ENCODE measurements at regions not wholly inside any gene's neighbourhood (a gene's known extent, or its start where the extent isn't known, plus 50 kb on each side); places are given as distances from the start of the nearest gene placed in this dataset.

DNA sequence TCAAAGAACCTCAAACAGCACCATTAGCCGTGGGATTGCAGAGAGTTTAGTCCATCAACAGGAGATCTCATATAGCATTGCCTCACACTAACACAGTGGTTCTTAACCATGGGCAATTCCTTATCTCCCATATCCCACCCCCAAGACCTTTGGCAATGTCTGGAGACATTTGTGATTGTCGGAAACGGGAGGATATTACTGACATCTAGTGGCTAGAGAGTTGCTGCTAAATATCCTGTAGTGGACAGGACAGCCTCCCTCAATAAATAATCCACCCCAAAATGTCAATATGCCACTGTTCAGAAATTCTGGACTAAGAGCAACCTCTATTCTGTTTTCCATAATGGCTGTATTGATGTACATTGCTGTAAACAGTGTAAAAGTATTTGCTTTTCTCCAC, 210.1 kb upstream of the CCN2 start:
- no peak overlapping the region for H3K4me3 ChIP-seq (ENCODE audit: low read depth, poor library complexity, severe bottlenecking)
- DNase-seq (ENCODE audit: low spot score in 2 of 2) = no peak
- WGBS, 2 donors = 62 to 64% methylated on average over 3 of the region's 3 CpGs
- intact Hi-C loops (cut with DNase I; ENCODE audit: low total_unique reads) = no loop called here
- TF ChIP-seq POLR2A (IDR thresholded peaks at IDR 0.05) = no peak

DNA sequence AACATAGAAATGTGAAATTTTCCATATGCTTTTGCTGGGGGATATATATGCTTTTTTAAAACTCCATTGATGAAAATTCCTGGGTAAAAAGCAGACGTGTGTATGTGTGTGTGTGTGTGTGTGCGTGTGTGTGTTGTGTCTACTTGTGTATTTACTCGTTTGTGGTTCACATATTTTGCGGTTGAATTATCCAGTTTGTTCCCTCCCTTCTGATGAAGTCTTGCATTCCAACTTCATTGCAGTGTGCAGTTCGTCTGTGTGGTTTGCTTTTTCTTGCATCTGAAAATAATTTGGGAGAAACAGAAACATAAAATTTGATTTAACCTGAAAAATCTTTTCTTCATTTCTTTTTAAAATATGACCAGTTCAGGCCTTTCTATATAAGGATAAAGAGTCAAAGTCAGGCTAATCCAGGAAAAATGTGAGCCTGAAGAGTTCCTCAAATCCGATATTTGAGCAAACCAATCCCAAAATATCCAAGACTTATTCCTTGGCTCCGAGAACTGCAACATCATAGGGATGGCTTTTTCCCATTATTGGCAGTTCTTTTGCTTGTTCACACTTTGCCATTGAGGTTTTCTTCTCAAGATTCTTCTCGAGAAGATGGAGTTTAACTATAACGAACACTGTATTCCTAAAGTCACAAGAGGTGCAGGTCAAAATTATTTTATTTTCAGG, 202.2 kb upstream of the CCN2 start:
- DNase-seq (ENCODE audit: low spot score in 2 of 2) = no peak
- 54 to 61% methylated on average over 9 of the region's 9 CpGs for WGBS, 2 donors
- TF ChIP-seq CTCF (IDR thresholded peaks at IDR 0.05) = no peak
- no peak for TF ChIP-seq POLR2A (IDR thresholded peaks at IDR 0.05)
- no peak overlapping the region for H3K4me3 ChIP-seq (ENCODE audit: low read depth, poor library complexity, severe bottlenecking)
- intact Hi-C loops (cut with DNase I; ENCODE audit: low total_unique reads) = no loop called here

DNA sequence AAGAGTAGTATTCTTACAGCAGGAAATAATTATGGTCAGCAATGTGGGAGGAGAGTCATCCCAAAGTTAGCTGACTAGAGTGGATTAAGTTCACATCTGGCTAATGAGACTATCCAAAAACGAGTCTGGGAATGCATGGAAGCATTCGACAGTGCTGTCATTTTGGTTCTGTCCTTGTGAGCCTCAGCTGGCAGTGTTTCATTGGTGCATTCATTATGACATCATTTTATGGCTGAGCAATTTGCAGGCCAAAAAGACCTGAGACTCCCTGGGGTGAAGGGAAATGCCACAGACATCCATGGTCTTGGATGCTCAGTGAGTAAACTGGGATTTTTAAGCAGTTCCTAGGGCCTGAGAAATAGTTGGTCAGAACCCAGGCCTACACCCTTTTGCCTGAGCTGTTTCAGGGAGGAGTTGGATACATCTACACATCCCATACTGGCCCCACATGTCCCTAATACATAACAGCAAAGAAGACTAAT, 196.4 kb upstream of the CCN2 start:
- H3K4me3 ChIP-seq (ENCODE audit: low read depth, poor library complexity, severe bottlenecking) = no peak overlapping the region
- no peak for TF ChIP-seq CTCF (IDR thresholded peaks at IDR 0.05)
- no peak for TF ChIP-seq POLR2A (IDR thresholded peaks at IDR 0.05)
- WGBS, 2 donors = 55 to 61% methylated on average over 2 of the region's 2 CpGs
- DNase-seq (ENCODE audit: low spot score in 2 of 2) = no peak
- intact Hi-C loops (cut with DNase I; ENCODE audit: low total_unique reads) = no loop called here

- TF ChIP-seq CTCF (IDR thresholded peaks at IDR 0.05) = no peak
- no peak for TF ChIP-seq POLR2A (IDR thresholded peaks at IDR 0.05)
- no peak for DNase-seq (ENCODE audit: low spot score in 2 of 2)
- intact Hi-C loops (cut with DNase I; ENCODE audit: low total_unique reads) = no loop called here
- H3K4me3 ChIP-seq (ENCODE audit: low read depth, poor library complexity, severe bottlenecking) = no peak overlapping the region
Measured at GRCh38 chr6:132144456-132144855, 193.3 kb upstream of the CCN2 start.

- no peak overlapping the region for H3K4me3 ChIP-seq (ENCODE audit: low read depth, poor library complexity, severe bottlenecking)
- TF ChIP-seq POLR2A (IDR thresholded peaks at IDR 0.05) (no peak), CTCF (IDR thresholded peaks at IDR 0.05) (no peak)
- 56 to 71% methylated on average over 1 of the region's 1 CpG for WGBS, 2 donors
- DNase-seq (ENCODE audit: low spot score in 2 of 2) = no peak
- intact Hi-C loops (cut with DNase I; ENCODE audit: low total_unique reads) = no loop called here
Measured at GRCh38 chr6:132143258-132143657, 192.1 kb upstream of the CCN2 start.

GRCh38 chr6:132142768-132143167, 191.6 kb upstream of the CCN2 start:
- intact Hi-C loops (cut with DNase I; ENCODE audit: low total_unique reads) = no loop called here
- no peak for TF ChIP-seq CTCF (IDR thresholded peaks at IDR 0.05)
- TF ChIP-seq POLR2A (IDR thresholded peaks at IDR 0.05) = no peak
- no peak overlapping the region for H3K4me3 ChIP-seq (ENCODE audit: low read depth, poor library complexity, severe bottlenecking)
- no peak for DNase-seq (ENCODE audit: low spot score in 2 of 2)

All from lower leg skin (tissue), 4 donors.